HepG2 (cell line): ENCODE measurements at regions not wholly inside any gene's neighbourhood (a gene's known extent, or its start where the extent isn't known, plus 50 kb on each side); places are given as distances from the start of the nearest gene placed in this dataset.

Source experiments
- ATAC-seq: fragments of 200-7000 bp; cut with Tn5 transposase; 3 replicates; pipeline ENCODE4 v1.9.1; 2020; ENCODE audit warnings: mild to moderate bottlenecking, moderate library complexity
- BruUV-seq: library from RNA; stranded (reverse); fragments of 400-500 nt; replicated peaks from 2 replicates; lab custom pipeline; 2021; lab: Mats Ljungman, UMichigan
- CTCF ChIA-PET: fragments of 300-600 bp; formaldehyde crosslinking; extraction: SDS; loops from one replicate; lab custom pipeline; 2021; ENCODE audit warnings: low total read pairs, inconsistent platforms, low intra/inter-chr PET ratio; lab: Yijun Ruan, JAX
- POLR2A ChIA-PET: fragments of 350-600 bp; sonication (Branson Sonifier 250); formaldehyde crosslinking; loops from one replicate; lab custom pipeline; 2020; ENCODE audit warnings: antibody characterized with exemption, inconsistent platforms; lab: Yijun Ruan, JAX
- DNase-seq: peaks from one replicate; pipeline ENCODE4 v3.0.0-alpha.2; 2015; ENCODE audit warnings: low spot score
- FAIRE-seq: peaks from 3 replicates; lab custom pipeline; 2011; peaks lifted over from hg19 to GRCh38; lab: Jason Lieb, UNC
- H2AFZ ChIP-seq: one replicate; pipeline ENCODE4 v1.6.1; 2011; ENCODE audit warnings: low read length, inconsistent platforms
- H3K27ac ChIP-seq: fragments of 300-600 bp; 3 replicates; pipeline ENCODE4 v1.8.0; 2011; ENCODE audit warnings: mixed run types, mild to moderate bottlenecking, mixed read lengths, low read length, inconsistent platforms; ENCODE audit not compliant: insufficient read depth; ENCODE audit errors: extremely low read length
- H3K27me3 ChIP-seq, 2 experiments: fragments of 200-600 bp in 1 of 2; 2 replicates in 1 of 2; 3 replicates in 1 of 2; pipeline versions ENCODE4 v1.6.0 to v1.8.0; 2011; ENCODE audit warnings: low read length in 2 of 2, mild to moderate bottlenecking in 2 of 2, moderate library complexity in 2 of 2, inconsistent platforms in 1 of 2; ENCODE audit not compliant: insufficient read depth in 2 of 2, control insufficient read depth in 1 of 2
- H3K36me3 ChIP-seq, 2 experiments: fragments of 200-600 bp in 1 of 2; replicated peaks in 1 of 2; 2 replicates in 1 of 2; 3 replicates in 1 of 2; pipeline versions ENCODE4 v1.5.1 to v1.8.0; 2011; ENCODE audit warnings: low read length in 2 of 2, inconsistent platforms in 1 of 2; ENCODE audit not compliant: insufficient read depth in 2 of 2, control insufficient read depth in 1 of 2
- H3K4me1 ChIP-seq: 2 replicates; pipeline ENCODE4 v1.5.1; 2012; ENCODE audit warnings: low read length, inconsistent platforms; ENCODE audit not compliant: insufficient read depth
- H3K4me2 ChIP-seq: 2 replicates; pipeline ENCODE4 v1.6.0; 2011; ENCODE audit warnings: low read depth, low read length, inconsistent platforms
- H3K4me3 ChIP-seq, 3 experiments: fragments of 200-600 bp in 1 of 3; sonication (generic), shearing (Covaris generic) in 1 of 3; replicated peaks in 1 of 3; 2 replicates each; pipeline ENCODE4 v1.5.1; 2011 to 2016; ENCODE audit warnings: low read length in 3 of 3, inconsistent platforms in 2 of 3, low read depth in 2 of 3, mild to moderate bottlenecking in 2 of 3, control low read depth in 1 of 3, mixed read lengths in 1 of 3; ENCODE audit not compliant: insufficient read depth in 1 of 3
- H3K79me2 ChIP-seq: one replicate; pipeline ENCODE4 v1.6.1; 2011; ENCODE audit warnings: low read length, inconsistent platforms; ENCODE audit not compliant: insufficient read depth
- H3K9ac ChIP-seq: 2 replicates; pipeline ENCODE4 v1.6.0; 2011; ENCODE audit warnings: mild to moderate bottlenecking, low read depth, low read length, inconsistent platforms; ENCODE audit not compliant: insufficient read depth
- H3K9me3 ChIP-seq: 2 replicates; pipeline ENCODE4 v1.5.1; 2012; ENCODE audit warnings: mild to moderate bottlenecking, low read length
- H4K20me1 ChIP-seq: 2 replicates; pipeline ENCODE4 v1.6.0; 2011; ENCODE audit warnings: inconsistent platforms, mild to moderate bottlenecking, low read length, moderate library complexity; ENCODE audit not compliant: insufficient read depth
- MNT ChIP-seq: fragments of 450-650 bp; IDR thresholded peaks from 2 replicates; pipeline ENCODE4 v1.6.1; 2016
- NFAT5 ChIP-seq: sonication (generic); formaldehyde crosslinking; IDR thresholded peaks from 2 replicates; pipeline ENCODE4 v1.4.0; 2020; ENCODE audit warnings: missing genetic modification reagents
- TP53 ChIP-seq: sonication (generic); formaldehyde crosslinking; conservative IDR thresholded peaks from 2 replicates; pipeline ENCODE4 v1.4.0; 2020; ENCODE audit warnings: missing genetic modification reagents
- ZNF142 ChIP-seq: sonication (generic); formaldehyde crosslinking; IDR thresholded peaks from 2 replicates; pipeline ENCODE4 v1.4.0; 2020; ENCODE audit warnings: missing genetic modification reagents
- WGBS: methylation state at CpG from one replicate; pipeline ENCODE4 v1.1.6; 2017; ENCODE audit warnings: low lambda C conversion rate; 5-methylcytosine and 5-hydroxymethylcytosine counted together
- in situ Hi-C: cut with HindIII; loops from 2 replicates; pipeline ENCODE4 v1.10.0; 2017; ENCODE audit warnings: low pct_unique_long_range_greater_than_20kb; ENCODE audit not compliant: extremely low pct_ligation_motif_present
- intact Hi-C: fragments of 100-400 bp; cut with micrococcal nuclease; formaldehyde crosslinking; loops from one replicate; pipeline ENCODE4 v1.10.0; 2022; ENCODE audit not compliant: unreplicated experiment

GRCh38 chr13:34458756-34459715 lies 483.0 kb upstream of the NBEA start (continued):
- TF ChIP-seq ZNF142 (CRISPR knock-in tag) (no peak), TP53 (CRISPR knock-in tag) (no peak)
- TF ChIP-seq, all 625 proteins: peak for 0

GRCh38 chr13:34459856-34460255 lies 482.2 kb upstream of the NBEA start:
- no peaks in the 10 kb centered on the region for H3K27me3 ChIP-seq
- DNase-seq (no peak), FAIRE-seq (no peak), ATAC-seq (no peak)
- intact Hi-C loops (no loop called here), in situ Hi-C loops (no loop called here)
- POLR2A ChIA-PET, result no interaction called here
- no peaks in the 10 kb centered on the region for H3K4me1 ChIP-seq
- no peaks in the 10 kb centered on the region for H3K79me2 ChIP-seq
- H3K27ac ChIP-seq, result no peak overlapping the region
- H3K4me3 ChIP-seq, result no peak overlapping the region
- no peaks in the 10 kb centered on the region for H4K20me1 ChIP-seq
- H2AFZ ChIP-seq, result no peak overlapping the region
- H3K36me3 ChIP-seq, result no peaks in the 10 kb centered on the region
- TF ChIP-seq NFAT5 (CRISPR knock-in tag) (no peak), MNT (0 out of 2 replicates have a peak, but pooled peaks have one; percentile 11)
- BruUV-seq, result no TSS peak
- H3K9ac ChIP-seq, result no peak overlapping the region
- CTCF ChIA-PET, result no interaction called here
- H3K4me2 ChIP-seq, result no peak overlapping the region
- WGBS, result under 1% methylated on average over 8 of the region's 8 CpGs
- no peaks in the 10 kb centered on the region for H3K9me3 ChIP-seq
